Upper lobe of right lung (tissue), 1 donor: ENCODE measurements at regions not wholly inside any gene's neighbourhood (a gene's known extent, or its start where the extent isn't known, plus 50 kb on each side); places are given as distances from the start of the nearest gene placed in this dataset.

Source experiments
- ATAC-seq: fragments of 200-7000 bp; cut with Tn5 transposase; one replicate; pipeline ENCODE4 v1.9.1; 2020; ENCODE audit warnings: mild to moderate bottlenecking, moderate library complexity
- DNase-seq: peaks from one replicate; pipeline ENCODE4 v3.0.0-alpha.2; 2020
- H3K27ac ChIP-seq: fragments of 200-600 bp; one replicate; pipeline ENCODE4 v1.8.0; 2022
- H3K27me3 ChIP-seq: fragments of 200-600 bp; one replicate; pipeline ENCODE4 v1.8.0; 2022; ENCODE audit warnings: mild to moderate bottlenecking
- H3K36me3 ChIP-seq: fragments of 200-600 bp; one replicate; pipeline ENCODE4 v1.8.0; 2022
- H3K4me1 ChIP-seq: fragments of 200-600 bp; one replicate; pipeline ENCODE4 v1.8.0; 2022
- H3K4me3 ChIP-seq: fragments of 200-600 bp; one replicate; pipeline ENCODE4 v1.8.0; 2022; ENCODE audit warnings: mild to moderate bottlenecking
- H3K9me3 ChIP-seq: fragments of 200-600 bp; one replicate; pipeline ENCODE4 v1.8.0; 2022
- intact Hi-C: fragments of 100-400 bp; cut with DNase I; formaldehyde crosslinking; loops from one replicate; pipeline ENCODE4 v1.11.0; 2022
- TF ChIP-seq, protein P1 (sequence below): fragments of 200-600 bp; IDR thresholded peaks from one replicate; pipeline ENCODE4 v1.8.0; 2022; ENCODE audit warnings: antibody characterized with exemption
- donor health status: DM: no; HTN: yes; CAD: no; lungs with severe emphysema.

DNA sequence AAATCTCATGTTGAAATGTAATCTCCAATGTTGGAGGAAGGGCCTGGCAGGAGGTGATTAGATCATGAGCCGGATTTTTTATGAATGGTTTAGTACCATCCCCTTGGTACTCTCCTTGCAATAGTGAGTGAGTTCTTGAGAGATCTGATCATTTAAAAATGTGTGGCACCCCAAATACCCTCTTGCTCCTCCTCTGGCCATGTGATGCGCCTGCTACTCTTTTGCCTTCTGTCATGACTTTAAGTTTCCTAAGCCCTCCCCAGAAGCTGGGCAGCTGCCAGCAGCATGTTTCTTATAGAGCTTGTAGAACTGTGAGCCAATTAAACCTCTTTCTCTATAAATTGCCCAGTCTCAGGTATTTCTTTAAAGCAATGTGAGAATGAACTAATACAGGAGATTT, 72.6 kb upstream of the FIGN start:
- Histone ChIP-seq H3K36me3 (no peaks in the 10 kb centered on the region), H3K27me3 (no peaks in the 10 kb centered on the region), H3K4me1 (no peaks in the 10 kb centered on the region), H3K27ac (no peak overlapping the region), H3K9me3 (no peaks in the 10 kb centered on the region), H3K4me3 (no peak overlapping the region)
- ATAC-seq (no peak), DNase-seq (no peak)
- intact Hi-C loops: no loop called here
- TF ChIP-seq, protein P1, sequence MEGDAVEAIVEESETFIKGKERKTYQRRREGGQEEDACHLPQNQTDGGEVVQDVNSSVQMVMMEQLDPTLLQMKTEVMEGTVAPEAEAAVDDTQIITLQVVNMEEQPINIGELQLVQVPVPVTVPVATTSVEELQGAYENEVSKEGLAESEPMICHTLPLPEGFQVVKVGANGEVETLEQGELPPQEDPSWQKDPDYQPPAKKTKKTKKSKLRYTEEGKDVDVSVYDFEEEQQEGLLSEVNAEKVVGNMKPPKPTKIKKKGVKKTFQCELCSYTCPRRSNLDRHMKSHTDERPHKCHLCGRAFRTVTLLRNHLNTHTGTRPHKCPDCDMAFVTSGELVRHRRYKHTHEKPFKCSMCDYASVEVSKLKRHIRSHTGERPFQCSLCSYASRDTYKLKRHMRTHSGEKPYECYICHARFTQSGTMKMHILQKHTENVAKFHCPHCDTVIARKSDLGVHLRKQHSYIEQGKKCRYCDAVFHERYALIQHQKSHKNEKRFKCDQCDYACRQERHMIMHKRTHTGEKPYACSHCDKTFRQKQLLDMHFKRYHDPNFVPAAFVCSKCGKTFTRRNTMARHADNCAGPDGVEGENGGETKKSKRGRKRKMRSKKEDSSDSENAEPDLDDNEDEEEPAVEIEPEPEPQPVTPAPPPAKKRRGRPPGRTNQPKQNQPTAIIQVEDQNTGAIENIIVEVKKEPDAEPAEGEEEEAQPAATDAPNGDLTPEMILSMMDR: no peak

DNA sequence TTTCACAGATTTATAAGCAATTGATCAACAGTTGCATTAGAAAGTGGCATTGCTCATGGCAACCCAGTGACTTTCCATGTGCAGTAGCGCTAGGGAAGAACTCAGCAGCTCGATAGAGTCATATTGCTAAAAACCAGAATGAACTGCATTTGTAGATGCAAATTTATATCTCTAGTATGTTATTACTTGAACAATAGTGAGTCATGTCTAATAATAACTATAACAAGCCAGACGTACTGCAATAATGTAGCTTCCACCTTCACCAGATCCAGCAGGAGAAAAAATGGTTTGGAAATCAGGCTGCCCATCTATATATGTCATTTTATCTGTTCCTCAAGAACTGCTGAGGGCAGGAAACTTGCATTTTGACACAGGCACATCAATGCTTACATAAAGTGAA, 66.5 kb upstream of the FIGN start:
- Histone ChIP-seq H3K4me3 (no peak overlapping the region), H3K27ac (no peak overlapping the region), H3K9me3 (no peaks in the 10 kb centered on the region), H3K4me1 (no peaks in the 10 kb centered on the region), H3K36me3 (no peaks in the 10 kb centered on the region), H3K27me3 (no peaks in the 10 kb centered on the region)
- intact Hi-C loops: no loop called here
- ATAC-seq (no peak), DNase-seq (no peak)
- TF ChIP-seq, protein P1: no peak

DNA sequence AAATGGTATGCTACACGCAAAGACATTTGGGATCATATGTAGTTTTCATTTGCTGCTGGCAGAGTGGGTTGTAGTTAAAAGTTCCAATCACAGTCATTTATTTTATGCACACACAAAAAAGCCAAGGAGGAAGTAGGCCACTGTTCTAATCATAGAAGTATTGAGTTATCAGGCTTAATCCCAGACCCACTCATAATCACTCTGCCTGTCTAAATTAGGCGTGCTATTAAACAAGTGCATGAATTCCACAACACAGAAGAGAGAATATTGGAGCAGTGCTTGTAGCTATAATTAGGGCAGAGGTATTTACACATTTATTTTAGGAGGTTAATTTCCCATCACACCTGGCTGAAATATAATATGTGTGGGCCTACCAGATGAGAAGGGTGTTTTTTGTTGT, 65.7 kb upstream of the FIGN start:
- Histone ChIP-seq H3K36me3 (no peaks in the 10 kb centered on the region), H3K4me1 (no peaks in the 10 kb centered on the region), H3K27me3 (no peaks in the 10 kb centered on the region), H3K27ac (no peak overlapping the region), H3K9me3 (no peaks in the 10 kb centered on the region), H3K4me3 (no peak overlapping the region)
- no peak for DNase-seq
- TF ChIP-seq, protein P1: no peak
- ATAC-seq: no peak
- intact Hi-C loops: no loop called here

DNA sequence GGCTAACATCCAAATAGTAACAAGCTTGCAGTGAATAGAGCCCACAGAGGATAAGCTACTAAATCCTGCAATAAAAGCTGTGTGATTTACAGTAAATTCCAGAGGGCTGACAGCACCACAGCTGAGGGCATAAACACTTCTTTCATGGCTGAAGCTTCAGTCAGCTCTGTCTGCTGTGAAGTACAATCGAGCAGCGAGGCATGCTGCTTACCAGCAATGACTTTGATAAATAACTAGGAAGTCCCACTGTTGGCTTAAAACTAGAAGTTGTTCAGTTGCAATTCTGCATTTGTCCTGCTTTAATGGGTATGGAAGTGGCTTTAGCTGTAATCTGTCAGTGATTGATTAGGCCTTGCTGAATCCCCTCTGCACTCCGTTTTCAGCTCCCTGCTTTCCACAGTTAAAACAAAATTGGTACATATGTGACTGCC, 65.2 kb upstream of the FIGN start:
- DNase-seq: no peak
- no peak for ATAC-seq
- Histone ChIP-seq H3K4me1 (no peaks in the 10 kb centered on the region), H3K9me3 (no peaks in the 10 kb centered on the region), H3K27ac (no peak overlapping the region), H3K4me3 (no peak overlapping the region), H3K27me3 (no peaks in the 10 kb centered on the region), H3K36me3 (no peaks in the 10 kb centered on the region)
- TF ChIP-seq, protein P1: no peak
- intact Hi-C loops: no loop called here

DNA sequence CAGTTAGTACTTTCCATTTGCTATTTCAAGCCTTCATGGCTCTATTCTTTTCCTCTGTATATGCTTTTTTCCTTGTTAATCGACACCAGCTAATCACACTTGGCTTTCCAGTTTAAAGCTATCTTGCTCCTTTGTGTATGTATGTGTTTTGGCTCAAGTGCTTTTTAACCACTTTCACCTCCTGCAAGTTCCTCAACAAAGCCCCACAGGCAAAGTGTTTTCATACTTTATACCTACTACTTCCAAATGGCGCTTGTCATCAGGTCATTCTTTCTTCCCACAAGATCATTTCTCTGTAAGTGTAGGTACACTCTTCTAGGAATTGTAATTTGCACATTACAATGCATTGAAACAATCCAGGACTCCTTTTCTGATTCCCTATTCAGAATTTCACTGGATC, 64.0 kb upstream of the FIGN start:
- no peaks in the 10 kb centered on the region for H3K4me1 ChIP-seq
- intact Hi-C loops: no loop called here
- H3K27me3 ChIP-seq: no peaks in the 10 kb centered on the region
- no peaks in the 10 kb centered on the region for H3K36me3 ChIP-seq
- no peaks in the 10 kb centered on the region for H3K9me3 ChIP-seq
- DNase-seq (no peak), ATAC-seq (no peak)
- H3K27ac ChIP-seq: no peak overlapping the region
- TF ChIP-seq, protein P1: no peak
- no peak overlapping the region for H3K4me3 ChIP-seq

DNA sequence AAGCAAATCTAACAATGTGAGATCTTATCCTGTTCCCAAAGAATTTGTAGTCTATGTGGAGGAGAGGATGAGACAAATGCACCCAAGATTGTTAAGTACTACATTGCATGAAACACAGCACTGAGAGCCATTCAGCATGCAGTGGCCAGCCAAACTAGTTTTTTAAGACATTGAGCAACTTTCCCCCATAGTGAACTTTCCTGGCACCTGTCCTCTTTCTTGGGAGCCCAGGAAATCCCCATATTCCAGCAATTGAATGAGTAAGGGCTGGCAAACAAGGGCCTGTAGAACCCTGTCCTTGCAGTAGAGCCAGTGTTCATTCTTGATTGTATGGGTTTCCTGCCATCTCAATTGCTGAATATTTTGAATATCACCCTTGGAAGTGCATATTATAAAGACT, 58.8 kb upstream of the FIGN start:
- TF ChIP-seq, protein P1: no peak
- peak; percentile 59 for ATAC-seq

More for the DNA sequence above, 58.8 kb upstream of the FIGN start:
- H3K27me3 ChIP-seq: no peaks in the 10 kb centered on the region
- H3K36me3 ChIP-seq: no peaks in the 10 kb centered on the region
- intact Hi-C loops: no loop called here
- no peaks in the 10 kb centered on the region for H3K9me3 ChIP-seq
- H3K27ac ChIP-seq: no peak overlapping the region
- no peaks in the 10 kb centered on the region for H3K4me1 ChIP-seq
- no peak overlapping the region for H3K4me3 ChIP-seq
- DNase-seq: no peak
